ENCODE measurements at regions not wholly inside any gene's neighbourhood (a gene's known extent, or its start where the extent isn't known, plus 50 kb on each side); places are given as distances from the start of the nearest gene placed in this dataset.

DNA sequence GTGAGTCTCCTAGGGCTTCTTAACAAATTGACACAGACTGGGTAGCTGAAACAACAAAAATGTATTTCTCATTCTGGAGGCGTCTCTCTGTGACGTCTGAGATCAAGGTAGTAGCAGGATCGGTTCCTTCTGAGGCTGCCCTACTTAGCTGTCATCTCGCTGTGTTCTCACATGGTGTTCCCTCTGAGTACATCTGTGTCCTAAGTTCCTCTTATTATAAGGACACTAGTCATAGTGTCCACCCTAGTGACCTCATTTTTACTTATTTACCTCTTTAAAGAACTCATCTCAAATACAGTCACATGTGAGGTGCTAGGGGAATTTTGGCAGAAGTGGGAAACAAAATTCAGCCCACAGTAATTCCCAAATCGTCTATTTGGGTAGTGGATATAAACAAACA, 529.1 kb downstream of the NPIPA7 start:
- H3K4me1 ChIP-seq (ENCODE audit: control insufficient read depth in 2 of 2, insufficient read depth in 2 of 2, low read length in 1 of 2) = no peaks in the 10 kb centered on the region
- H3K27ac ChIP-seq (ENCODE audit: low read depth in 2 of 2, low read length in 1 of 2) = no peak overlapping the region
- no peaks in the 10 kb centered on the region for H3K9me3 ChIP-seq (ENCODE audit: control insufficient read depth in 2 of 2, insufficient read depth in 1 of 2, low read depth in 1 of 2, low read length in 1 of 2)
- H3K4me3 ChIP-seq (ENCODE audit: low read depth in 1 of 2, low read length in 2 of 2) = no peak overlapping the region
- H3K27me3 ChIP-seq (ENCODE audit: control insufficient read depth in 1 of 2, insufficient read depth in 2 of 2, low read length in 2 of 2) = no peaks in the 10 kb centered on the region
- 63 to 68% methylated on average over 5 of the region's 5 CpGs for WGBS, 2 donors
- no peaks in the 10 kb centered on the region for H3K36me3 ChIP-seq (ENCODE audit: control insufficient read depth in 2 of 2, insufficient read depth in 2 of 2, low read length in 1 of 2)

GRCh38 chr16:16909126-16909525, 530.2 kb downstream of the NPIPA7 start:
- no peak overlapping the region for H3K27ac ChIP-seq (ENCODE audit: low read depth in 2 of 2, low read length in 1 of 2)
- 71% methylated on average over 3 of the region's 3 CpGs for WGBS, 2 donors

DNA sequence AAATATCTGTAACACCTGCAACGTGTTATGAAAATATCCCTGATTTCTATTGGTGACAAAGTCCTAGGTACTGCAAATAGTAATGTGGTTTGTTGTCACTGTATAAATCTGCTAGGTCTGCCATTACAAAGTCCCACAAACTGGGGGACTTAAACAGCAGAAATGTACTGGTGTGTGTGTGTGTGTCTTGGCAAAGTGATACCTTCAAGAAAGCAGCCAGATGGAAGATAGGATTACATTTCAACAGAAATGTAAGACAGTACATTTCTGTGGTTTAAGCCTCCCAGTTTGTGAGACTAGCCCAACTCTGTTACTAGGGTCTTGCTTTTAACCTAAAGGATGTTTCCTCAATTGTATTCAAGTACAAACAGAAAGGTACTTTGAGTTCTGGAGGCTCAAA, 531.7 kb downstream of the NPIPA7 start:
- Histone ChIP-seq H3K36me3 (ENCODE audit: control insufficient read depth in 2 of 2, insufficient read depth in 2 of 2, low read length in 1 of 2) (no peaks in the 10 kb centered on the region), H3K4me3 (ENCODE audit: low read depth in 1 of 2, low read length in 2 of 2) (no peak overlapping the region), H3K27ac (ENCODE audit: low read depth in 2 of 2, low read length in 1 of 2) (no peak overlapping the region), H3K27me3 (ENCODE audit: control insufficient read depth in 1 of 2, insufficient read depth in 2 of 2, low read length in 2 of 2) (no peaks in the 10 kb centered on the region), H3K9me3 (ENCODE audit: control insufficient read depth in 2 of 2, insufficient read depth in 1 of 2, low read depth in 1 of 2, low read length in 1 of 2) (no peaks in the 10 kb centered on the region), H3K4me1 (ENCODE audit: control insufficient read depth in 2 of 2, insufficient read depth in 2 of 2, low read length in 1 of 2) (no peaks in the 10 kb centered on the region)
- WGBS, 2 donors = 70 to 80% methylated on average over 1 of the region's 1 CpG

More at GRCh38 chr16:16909126-16909525, 530.2 kb downstream of the NPIPA7 start:
- Histone ChIP-seq H3K9me3 (ENCODE audit: control insufficient read depth in 2 of 2, insufficient read depth in 1 of 2, low read depth in 1 of 2, low read length in 1 of 2) (no peaks in the 10 kb centered on the region), H3K27me3 (ENCODE audit: control insufficient read depth in 1 of 2, insufficient read depth in 2 of 2, low read length in 2 of 2) (no peaks in the 10 kb centered on the region), H3K4me3 (ENCODE audit: low read depth in 1 of 2, low read length in 2 of 2) (no peak overlapping the region), H3K36me3 (ENCODE audit: control insufficient read depth in 2 of 2, insufficient read depth in 2 of 2, low read length in 1 of 2) (no peaks in the 10 kb centered on the region), H3K4me1 (ENCODE audit: control insufficient read depth in 2 of 2, insufficient read depth in 2 of 2, low read length in 1 of 2) (no peaks in the 10 kb centered on the region)

DNA sequence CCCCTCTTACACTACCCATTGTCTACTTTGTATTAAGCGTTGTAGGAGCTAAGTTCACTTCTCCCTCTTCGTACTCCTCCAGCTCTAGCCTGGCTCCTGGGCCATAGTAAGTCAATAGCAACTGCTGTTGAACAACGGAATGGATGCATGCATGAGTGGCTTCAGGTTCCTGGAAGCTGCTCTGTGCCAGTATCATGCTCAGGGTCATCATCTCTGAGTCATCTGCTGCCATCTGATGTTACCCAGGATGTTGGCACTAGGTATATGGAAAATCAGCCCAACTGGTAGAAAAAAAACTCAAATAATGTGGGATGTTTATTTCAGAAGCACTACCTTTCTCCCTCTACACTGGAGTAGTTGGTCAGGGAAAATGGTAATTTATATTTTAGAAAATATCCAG, 536.8 kb downstream of the NPIPA7 start:
- no peaks in the 10 kb centered on the region for H3K4me1 ChIP-seq (ENCODE audit: control insufficient read depth in 2 of 2, insufficient read depth in 2 of 2, low read length in 1 of 2)
- WGBS, 2 donors = 38 to 59% methylated on average over 3 of the region's 3 CpGs
- no peak overlapping the region for H3K4me3 ChIP-seq (ENCODE audit: low read depth in 1 of 2, low read length in 2 of 2)
- H3K27me3 ChIP-seq (ENCODE audit: control insufficient read depth in 1 of 2, insufficient read depth in 2 of 2, low read length in 2 of 2) = no peaks in the 10 kb centered on the region
- no peaks in the 10 kb centered on the region for H3K9me3 ChIP-seq (ENCODE audit: control insufficient read depth in 2 of 2, insufficient read depth in 1 of 2, low read depth in 1 of 2, low read length in 1 of 2)
- no peak overlapping the region for H3K27ac ChIP-seq (ENCODE audit: low read depth in 2 of 2, low read length in 1 of 2)
- no peaks in the 10 kb centered on the region for H3K36me3 ChIP-seq (ENCODE audit: control insufficient read depth in 2 of 2, insufficient read depth in 2 of 2, low read length in 1 of 2)

- Histone ChIP-seq H3K4me1 (ENCODE audit: control insufficient read depth in 2 of 2, insufficient read depth in 2 of 2, low read length in 1 of 2) (no peaks in the 10 kb centered on the region), H3K9me3 (ENCODE audit: control insufficient read depth in 2 of 2, insufficient read depth in 1 of 2, low read depth in 1 of 2, low read length in 1 of 2) (no peaks in the 10 kb centered on the region), H3K27ac (ENCODE audit: low read depth in 2 of 2, low read length in 1 of 2) (no peak overlapping the region), H3K27me3 (ENCODE audit: control insufficient read depth in 1 of 2, insufficient read depth in 2 of 2, low read length in 2 of 2) (no peaks in the 10 kb centered on the region), H3K4me3 (ENCODE audit: low read depth in 1 of 2, low read length in 2 of 2) (no peak overlapping the region), H3K36me3 (ENCODE audit: control insufficient read depth in 2 of 2, insufficient read depth in 2 of 2, low read length in 1 of 2) (no peaks in the 10 kb centered on the region)
- 31 to 39% methylated on average over 10 of the region's 10 CpGs for WGBS, 2 donors
These were observed 538.3 kb downstream of the NPIPA7 start for GRCh38 chr16:16917191-16917785.

- H3K9me3 ChIP-seq (ENCODE audit: control insufficient read depth in 2 of 2, insufficient read depth in 1 of 2, low read depth in 1 of 2, low read length in 1 of 2) = no peaks in the 10 kb centered on the region
- H3K36me3 ChIP-seq (ENCODE audit: control insufficient read depth in 2 of 2, insufficient read depth in 2 of 2, low read length in 1 of 2) = no peaks in the 10 kb centered on the region
- H3K27ac ChIP-seq (ENCODE audit: low read depth in 2 of 2, low read length in 1 of 2) = no peak overlapping the region
- no peak overlapping the region for H3K4me3 ChIP-seq (ENCODE audit: low read depth in 1 of 2, low read length in 2 of 2)
- H3K27me3 ChIP-seq (ENCODE audit: control insufficient read depth in 1 of 2, insufficient read depth in 2 of 2, low read length in 2 of 2) = no peaks in the 10 kb centered on the region
- no peaks in the 10 kb centered on the region for H3K4me1 ChIP-seq (ENCODE audit: control insufficient read depth in 2 of 2, insufficient read depth in 2 of 2, low read length in 1 of 2)
These were observed 544.5 kb downstream of the NPIPA7 start for GRCh38 chr16:16923479-16923878.

DNA sequence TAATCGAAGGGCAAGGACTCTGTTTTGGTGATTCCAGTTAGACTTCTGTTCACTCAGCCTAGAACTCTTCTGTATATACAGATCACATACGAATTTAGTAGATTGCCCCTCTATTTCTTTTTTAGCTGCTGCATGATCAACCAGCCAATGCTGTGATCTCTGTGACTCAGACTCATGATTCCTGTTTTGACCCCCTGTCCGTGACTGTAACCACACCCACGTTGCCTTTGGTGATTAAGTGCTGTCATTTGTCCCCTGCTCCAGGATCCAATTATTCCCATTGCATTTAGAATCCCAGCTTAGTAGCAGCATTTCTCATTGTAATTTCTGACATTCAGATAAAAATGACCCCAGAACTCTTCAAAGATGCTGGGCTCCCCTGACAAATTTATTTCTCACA, 545.7 kb downstream of the NPIPA7 start:
- 45 to 49% methylated on average over 4 of the region's 4 CpGs for whole genome bisulfite sequencing, 2 donors
- Histone ChIP-seq H3K4me3 (ENCODE audit: low read depth in 1 of 2, low read length in 2 of 2) (no peak overlapping the region), H3K27me3 (ENCODE audit: control insufficient read depth in 1 of 2, insufficient read depth in 2 of 2, low read length in 2 of 2) (no peaks in the 10 kb centered on the region), H3K9me3 (ENCODE audit: control insufficient read depth in 2 of 2, insufficient read depth in 1 of 2, low read depth in 1 of 2, low read length in 1 of 2) (no peaks in the 10 kb centered on the region), H3K27ac (ENCODE audit: low read depth in 2 of 2, low read length in 1 of 2) (no peak overlapping the region), H3K4me1 (ENCODE audit: control insufficient read depth in 2 of 2, insufficient read depth in 2 of 2, low read length in 1 of 2) (no peaks in the 10 kb centered on the region), H3K36me3 (ENCODE audit: control insufficient read depth in 2 of 2, insufficient read depth in 2 of 2, low read length in 1 of 2) (no peaks in the 10 kb centered on the region)

GRCh38 chr16:16925432-16925831, 545.3 kb downstream of the XYLT1 start:
- H3K36me3 ChIP-seq (ENCODE audit: control insufficient read depth in 2 of 2, insufficient read depth in 2 of 2, low read length in 1 of 2) = no peaks in the 10 kb centered on the region
- no peaks in the 10 kb centered on the region for H3K9me3 ChIP-seq (ENCODE audit: control insufficient read depth in 2 of 2, insufficient read depth in 1 of 2, low read depth in 1 of 2, low read length in 1 of 2)
- H3K4me1 ChIP-seq (ENCODE audit: control insufficient read depth in 2 of 2, insufficient read depth in 2 of 2, low read length in 1 of 2) = no peaks in the 10 kb centered on the region
- H3K4me3 ChIP-seq (ENCODE audit: low read depth in 1 of 2, low read length in 2 of 2) = no peak overlapping the region
- H3K27me3 ChIP-seq (ENCODE audit: control insufficient read depth in 1 of 2, insufficient read depth in 2 of 2, low read length in 2 of 2) = no peaks in the 10 kb centered on the region
- no peak overlapping the region for H3K27ac ChIP-seq (ENCODE audit: low read depth in 2 of 2, low read length in 1 of 2)
- WGBS, 2 donors = 92 to 95% methylated on average over 2 of the region's 2 CpGs

GRCh38 chr16:16928532-16929109, 542.1 kb downstream of the XYLT1 start:
- no peaks in the 10 kb centered on the region for H3K4me1 ChIP-seq (ENCODE audit: control insufficient read depth in 2 of 2, insufficient read depth in 2 of 2, low read length in 1 of 2)
- no peaks in the 10 kb centered on the region for H3K36me3 ChIP-seq (ENCODE audit: control insufficient read depth in 2 of 2, insufficient read depth in 2 of 2, low read length in 1 of 2)
- no peak overlapping the region for H3K27ac ChIP-seq (ENCODE audit: low read depth in 2 of 2, low read length in 1 of 2)
- WGBS, 2 donors = 73 to 74% methylated on average over 4 of the region's 4 CpGs
- no peak overlapping the region for H3K4me3 ChIP-seq (ENCODE audit: low read depth in 1 of 2, low read length in 2 of 2)
- no peaks in the 10 kb centered on the region for H3K27me3 ChIP-seq (ENCODE audit: control insufficient read depth in 1 of 2, insufficient read depth in 2 of 2, low read length in 2 of 2)
- H3K9me3 ChIP-seq (ENCODE audit: control insufficient read depth in 2 of 2, insufficient read depth in 1 of 2, low read depth in 1 of 2, low read length in 1 of 2) = no peaks in the 10 kb centered on the region

- Histone ChIP-seq H3K9me3 (ENCODE audit: control insufficient read depth in 2 of 2, insufficient read depth in 1 of 2, low read depth in 1 of 2, low read length in 1 of 2) (no peaks in the 10 kb centered on the region), H3K4me1 (ENCODE audit: control insufficient read depth in 2 of 2, insufficient read depth in 2 of 2, low read length in 1 of 2) (peaks cover 3% of the 10 kb centered on the region in 2 donors), H3K4me3 (ENCODE audit: low read depth in 1 of 2, low read length in 2 of 2) (no peak overlapping the region), H3K36me3 (ENCODE audit: control insufficient read depth in 2 of 2, insufficient read depth in 2 of 2, low read length in 1 of 2) (no peaks in the 10 kb centered on the region), H3K27ac (ENCODE audit: low read depth in 2 of 2, low read length in 1 of 2) (no peak overlapping the region), H3K27me3 (ENCODE audit: control insufficient read depth in 1 of 2, insufficient read depth in 2 of 2, low read length in 2 of 2) (no peaks in the 10 kb centered on the region)
- 75% methylated on average over 7 of the region's 7 CpGs for WGBS, 2 donors
These were observed 540.3 kb downstream of the XYLT1 start for GRCh38 chr16:16930309-16931000.
